WTC11 (cell line): ENCODE measurements at regions not wholly inside any gene's neighbourhood (a gene's known extent, or its start where the extent isn't known, plus 50 kb on each side); places are given as distances from the start of the nearest gene placed in this dataset.

ENCODE experiments used
- ATAC-seq: fragments of 200-7000 bp; cut with Tn5 transposase; 2 replicates; pipeline ENCODE4 v1.10.0; 2021; ENCODE audit warnings: mild to moderate bottlenecking, moderate library complexity
- CTCF ChIA-PET: fragments of 300-600 bp; sonication (Branson Sonifier 250); formaldehyde crosslinking; loops from one replicate; lab custom pipeline; 2021; ENCODE audit warnings: antibody characterized with exemption; lab: Charles Lee
- POLR2A ChIA-PET: fragments of 350-600 bp; sonication (Branson Sonifier 250); formaldehyde crosslinking; loops from one replicate; lab custom pipeline; 2021; ENCODE audit warnings: antibody characterized with exemption; lab: Charles Lee
- DNase-seq: peaks from one replicate; pipeline ENCODE4 v3.0.0; 2021; ENCODE audit warnings: low spot score
- H3K27ac Mint-ChIP-seq: 2 replicates; pipeline ENCODE4 v1.8.0; 2021; ENCODE audit warnings: mixed read lengths
- H3K27me3 Mint-ChIP-seq: 2 replicates; pipeline ENCODE4 v1.8.0; 2021; ENCODE audit warnings: low read depth, mild to moderate bottlenecking, moderate library complexity, mixed read lengths
- H3K36me3 Mint-ChIP-seq: 2 replicates; pipeline ENCODE4 v1.8.0; 2021; ENCODE audit warnings: mixed read lengths
- H3K4me1 Mint-ChIP-seq: 2 replicates; pipeline ENCODE4 v1.8.0; 2022; ENCODE audit warnings: mixed read lengths
- H3K4me3 Mint-ChIP-seq: 2 replicates; pipeline ENCODE4 v1.8.0; 2021; ENCODE audit warnings: mild to moderate bottlenecking, moderate library complexity, mixed read lengths
- H3K9me3 Mint-ChIP-seq: 2 replicates; pipeline ENCODE4 v1.8.0; 2021; ENCODE audit warnings: mixed read lengths
- CBFB ChIP-seq: sonication (generic); formaldehyde crosslinking; IDR thresholded peaks from 2 replicates; pipeline ENCODE4 v1.8.1; 2022; ENCODE audit warnings: mild to moderate bottlenecking, low read depth, missing genetic modification reagents
- CREM ChIP-seq: sonication (generic); formaldehyde crosslinking; IDR thresholded peaks from 2 replicates; pipeline ENCODE4 v1.8.1; 2022; ENCODE audit warnings: mild to moderate bottlenecking, missing genetic modification reagents, moderate library complexity
- EMX1 ChIP-seq: fragments of 250-450 bp; sonication (Bioruptor Pico); IDR thresholded peaks from 2 replicates; pipeline ENCODE4 v1.8.0; 2021; ENCODE audit warnings: mild to moderate bottlenecking
- ESRRA ChIP-seq: sonication (generic); formaldehyde crosslinking; IDR thresholded peaks from 2 replicates; pipeline ENCODE4 v1.8.1; 2022; ENCODE audit warnings: mild to moderate bottlenecking, missing genetic modification reagents, borderline replicate concordance
- MYBL2 ChIP-seq: sonication (generic); formaldehyde crosslinking; IDR thresholded peaks from 2 replicates; pipeline ENCODE4 v1.8.1; 2023; ENCODE audit warnings: mild to moderate bottlenecking, moderate library complexity, missing genetic modification reagents
- PRRX2 ChIP-seq: fragments of 250-450 bp; sonication (Bioruptor Pico); IDR thresholded peaks from 2 replicates; pipeline ENCODE4 v1.8.0; 2021; ENCODE audit warnings: mild to moderate bottlenecking
- RORB ChIP-seq: fragments of 250-450 bp; sonication (Bioruptor Pico); IDR thresholded peaks from 2 replicates; pipeline ENCODE4 v1.9.0; 2021; ENCODE audit warnings: mild to moderate bottlenecking
- SMAD3 ChIP-seq: sonication (generic); formaldehyde crosslinking; IDR thresholded peaks from 2 replicates; pipeline ENCODE4 v1.8.0; 2022; ENCODE audit warnings: missing genetic modification reagents, mild to moderate bottlenecking, borderline replicate concordance
- TEAD1 ChIP-seq: sonication (generic); formaldehyde crosslinking; IDR thresholded peaks from 2 replicates; pipeline ENCODE4 v1.8.0; 2022; ENCODE audit warnings: mild to moderate bottlenecking, missing genetic modification reagents
- ZNF138 ChIP-seq: sonication (generic); formaldehyde crosslinking; conservative IDR thresholded peaks from 2 replicates; pipeline ENCODE4 v1.8.1; 2022; ENCODE audit warnings: mild to moderate bottlenecking, moderate library complexity, missing genetic modification reagents
- ZNF219 ChIP-seq: sonication (generic); formaldehyde crosslinking; IDR thresholded peaks from 2 replicates; pipeline ENCODE4 v1.8.0; 2023; ENCODE audit warnings: missing genetic modification reagents, mild to moderate bottlenecking, borderline replicate concordance
- ZNF232 ChIP-seq: sonication (generic); formaldehyde crosslinking; IDR thresholded peaks from 2 replicates; pipeline ENCODE4 v1.8.0; 2022; ENCODE audit warnings: mild to moderate bottlenecking, missing genetic modification reagents
- ZNF396 ChIP-seq: fragments of 250-450 bp; sonication (Bioruptor Pico); IDR thresholded peaks from 2 replicates; pipeline ENCODE4 v1.8.0; 2021; ENCODE audit warnings: mild to moderate bottlenecking, moderate library complexity, borderline replicate concordance
- ZNF416 ChIP-seq: fragments of 250-450 bp; sonication (Bioruptor Pico); IDR thresholded peaks from 2 replicates; pipeline ENCODE4 v1.9.0; 2021; ENCODE audit warnings: mild to moderate bottlenecking, inconsistent platforms
- ZNF671 ChIP-seq: fragments of 250-450 bp; sonication (Bioruptor Pico); IDR thresholded peaks from 2 replicates; pipeline ENCODE4 v1.8.0; 2021; ENCODE audit warnings: mild to moderate bottlenecking
- TF ChIP-seq, protein P1 (sequence below): sonication (generic); formaldehyde crosslinking; IDR thresholded peaks from 2 replicates; pipeline ENCODE4 v1.8.0; 2023; ENCODE audit warnings: mild to moderate bottlenecking, missing genetic modification reagents
- TF ChIP-seq, protein P2 (sequence below): sonication (generic); formaldehyde crosslinking; IDR thresholded peaks from 2 replicates; pipeline ENCODE4 v1.8.1; 2022; ENCODE audit warnings: mild to moderate bottlenecking, missing genetic modification reagents, moderate library complexity, borderline replicate concordance
- TF ChIP-seq, protein P3 (sequence below): sonication (generic); formaldehyde crosslinking; IDR thresholded peaks from 2 replicates; pipeline ENCODE4 v1.8.1; 2023; ENCODE audit warnings: mild to moderate bottlenecking, moderate library complexity, missing genetic modification reagents
- TF ChIP-seq, protein P4 (sequence below): sonication (generic); formaldehyde crosslinking; IDR thresholded peaks from 2 replicates; pipeline ENCODE4 v1.8.0; 2023; ENCODE audit warnings: missing genetic modification reagents
- TF ChIP-seq, protein P5 (sequence below): sonication (generic); formaldehyde crosslinking; IDR thresholded peaks from 2 replicates; pipeline ENCODE4 v1.8.1; 2022; ENCODE audit warnings: low read depth, mild to moderate bottlenecking, moderate library complexity, missing genetic modification reagents, borderline replicate concordance

DNA sequence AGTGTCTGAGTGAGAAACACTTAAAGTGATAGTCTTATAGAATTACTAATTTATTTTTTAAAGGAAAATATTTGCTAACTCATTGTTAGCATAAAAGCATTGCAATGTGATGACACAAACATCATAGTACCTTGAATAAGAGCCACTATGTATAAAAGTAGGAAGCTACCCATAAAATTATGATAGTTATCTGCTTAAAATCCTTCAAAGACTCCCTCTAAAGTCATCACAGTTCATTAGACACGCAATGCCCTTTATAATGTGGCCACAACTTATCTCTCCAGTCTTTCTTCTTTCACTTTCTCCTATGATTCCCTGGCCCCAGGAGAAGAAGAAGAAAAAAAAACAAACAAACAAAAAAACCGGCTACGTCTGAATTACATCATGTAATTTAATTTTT is 1144.0 kb upstream of the NUDT12 start (continued):
- TF ChIP-seq, protein P1, sequence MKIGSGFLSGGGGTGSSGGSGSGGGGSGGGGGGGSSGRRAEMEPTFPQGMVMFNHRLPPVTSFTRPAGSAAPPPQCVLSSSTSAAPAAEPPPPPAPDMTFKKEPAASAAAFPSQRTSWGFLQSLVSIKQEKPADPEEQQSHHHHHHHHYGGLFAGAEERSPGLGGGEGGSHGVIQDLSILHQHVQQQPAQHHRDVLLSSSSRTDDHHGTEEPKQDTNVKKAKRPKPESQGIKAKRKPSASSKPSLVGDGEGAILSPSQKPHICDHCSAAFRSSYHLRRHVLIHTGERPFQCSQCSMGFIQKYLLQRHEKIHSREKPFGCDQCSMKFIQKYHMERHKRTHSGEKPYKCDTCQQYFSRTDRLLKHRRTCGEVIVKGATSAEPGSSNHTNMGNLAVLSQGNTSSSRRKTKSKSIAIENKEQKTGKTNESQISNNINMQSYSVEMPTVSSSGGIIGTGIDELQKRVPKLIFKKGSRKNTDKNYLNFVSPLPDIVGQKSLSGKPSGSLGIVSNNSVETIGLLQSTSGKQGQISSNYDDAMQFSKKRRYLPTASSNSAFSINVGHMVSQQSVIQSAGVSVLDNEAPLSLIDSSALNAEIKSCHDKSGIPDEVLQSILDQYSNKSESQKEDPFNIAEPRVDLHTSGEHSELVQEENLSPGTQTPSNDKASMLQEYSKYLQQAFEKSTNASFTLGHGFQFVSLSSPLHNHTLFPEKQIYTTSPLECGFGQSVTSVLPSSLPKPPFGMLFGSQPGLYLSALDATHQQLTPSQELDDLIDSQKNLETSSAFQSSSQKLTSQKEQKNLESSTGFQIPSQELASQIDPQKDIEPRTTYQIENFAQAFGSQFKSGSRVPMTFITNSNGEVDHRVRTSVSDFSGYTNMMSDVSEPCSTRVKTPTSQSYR = no peak
- TF ChIP-seq CREM (CRISPR knock-in tag) (no peak), ZNF396 (CRISPR knock-in tag) (no peak)
- TF ChIP-seq, protein P2, sequence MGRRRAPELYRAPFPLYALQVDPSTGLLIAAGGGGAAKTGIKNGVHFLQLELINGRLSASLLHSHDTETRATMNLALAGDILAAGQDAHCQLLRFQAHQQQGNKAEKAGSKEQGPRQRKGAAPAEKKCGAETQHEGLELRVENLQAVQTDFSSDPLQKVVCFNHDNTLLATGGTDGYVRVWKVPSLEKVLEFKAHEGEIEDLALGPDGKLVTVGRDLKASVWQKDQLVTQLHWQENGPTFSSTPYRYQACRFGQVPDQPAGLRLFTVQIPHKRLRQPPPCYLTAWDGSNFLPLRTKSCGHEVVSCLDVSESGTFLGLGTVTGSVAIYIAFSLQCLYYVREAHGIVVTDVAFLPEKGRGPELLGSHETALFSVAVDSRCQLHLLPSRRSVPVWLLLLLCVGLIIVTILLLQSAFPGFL = no peak

DNA sequence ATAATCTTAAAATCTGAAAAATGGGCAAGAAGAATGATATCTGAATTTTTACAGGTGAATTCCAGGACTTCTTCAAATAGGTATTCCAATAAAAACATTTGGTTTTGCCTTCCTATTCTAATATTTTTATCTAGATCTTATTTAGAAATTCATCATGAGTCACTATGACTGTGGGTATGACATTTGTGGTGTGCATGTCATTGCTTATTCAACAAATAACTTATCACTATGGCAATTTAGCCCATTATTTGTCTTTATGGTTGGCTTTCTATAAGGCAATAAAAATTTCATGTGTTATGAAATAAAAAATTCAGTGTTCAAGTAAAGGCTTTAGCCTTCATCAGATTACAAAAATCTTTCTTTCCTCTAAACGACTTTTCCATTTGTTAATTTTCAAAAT is 1139.6 kb upstream of the NUDT12 start:
- Mint-ChIP-seq H3K4me1 (peaks cover 10% of the 10 kb centered on the region), H3K9me3 (peaks cover 21% of the 10 kb centered on the region), H3K27me3 (no peaks in the 10 kb centered on the region), H3K36me3 (peaks cover 17% of the 10 kb centered on the region), H3K27ac (no peak overlapping the region), H3K4me3 (no peak overlapping the region)
- CTCF ChIA-PET = no interaction called here
- TF ChIP-seq, protein P1 = no peak
- no peak for TF ChIP-seq MYBL2 (CRISPR knock-in tag)
- no peak for TF ChIP-seq ESRRA
- no peak for TF ChIP-seq ZNF138 (CRISPR knock-in tag)
- no peak for TF ChIP-seq ZNF219 (CRISPR knock-in tag)
- TF ChIP-seq, protein P3, sequence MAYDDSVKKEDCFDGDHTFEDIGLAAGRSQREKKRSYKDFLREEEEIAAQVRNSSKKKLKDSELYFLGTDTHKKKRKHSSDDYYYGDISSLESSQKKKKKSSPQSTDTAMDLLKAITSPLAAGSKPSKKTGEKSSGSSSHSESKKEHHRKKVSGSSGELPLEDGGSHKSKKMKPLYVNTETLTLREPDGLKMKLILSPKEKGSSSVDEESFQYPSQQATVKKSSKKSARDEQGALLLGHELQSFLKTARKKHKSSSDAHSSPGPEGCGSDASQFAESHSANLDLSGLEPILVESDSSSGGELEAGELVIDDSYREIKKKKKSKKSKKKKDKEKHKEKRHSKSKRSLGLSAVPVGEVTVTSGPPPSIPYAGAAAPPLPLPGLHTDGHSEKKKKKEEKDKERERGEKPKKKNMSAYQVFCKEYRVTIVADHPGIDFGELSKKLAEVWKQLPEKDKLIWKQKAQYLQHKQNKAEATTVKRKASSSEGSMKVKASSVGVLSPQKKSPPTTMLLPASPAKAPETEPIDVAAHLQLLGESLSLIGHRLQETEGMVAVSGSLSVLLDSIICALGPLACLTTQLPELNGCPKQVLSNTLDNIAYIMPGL (CRISPR knock-in tag) = no peak
- no peak for TF ChIP-seq PRRX2 (CRISPR knock-in tag)
- TF ChIP-seq, protein P4, sequence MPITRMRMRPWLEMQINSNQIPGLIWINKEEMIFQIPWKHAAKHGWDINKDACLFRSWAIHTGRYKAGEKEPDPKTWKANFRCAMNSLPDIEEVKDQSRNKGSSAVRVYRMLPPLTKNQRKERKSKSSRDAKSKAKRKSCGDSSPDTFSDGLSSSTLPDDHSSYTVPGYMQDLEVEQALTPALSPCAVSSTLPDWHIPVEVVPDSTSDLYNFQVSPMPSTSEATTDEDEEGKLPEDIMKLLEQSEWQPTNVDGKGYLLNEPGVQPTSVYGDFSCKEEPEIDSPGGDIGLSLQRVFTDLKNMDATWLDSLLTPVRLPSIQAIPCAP (CRISPR knock-in tag) = no peak
- DNase-seq (no peak), ATAC-seq (no peak)
- POLR2A ChIA-PET = no interaction called here

DNA sequence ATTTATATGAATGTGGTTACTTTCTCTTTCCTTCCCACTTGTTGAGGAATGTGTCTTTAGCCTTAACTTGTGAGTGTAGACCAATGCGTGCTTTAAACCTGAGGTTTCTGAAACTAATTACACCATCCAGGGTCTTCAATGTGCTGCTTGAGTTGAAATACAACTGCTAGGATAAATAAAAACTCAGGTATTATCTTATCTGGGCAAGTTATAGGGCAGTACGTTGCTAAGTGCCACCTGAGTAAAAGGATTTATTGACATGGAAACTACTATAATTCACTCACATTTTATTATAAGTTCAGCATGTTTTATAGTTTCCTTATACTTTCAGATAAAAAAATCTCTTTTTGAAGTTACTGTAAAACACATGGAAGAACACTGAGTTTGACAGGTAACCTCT is 1136.8 kb upstream of the NUDT12 start:
- TF ChIP-seq, protein P2 = no peak
- TF ChIP-seq ZNF416 (CRISPR knock-in tag) = no peak
- TF ChIP-seq, protein P4 (CRISPR knock-in tag) = no peak
- TF ChIP-seq TEAD1 (CRISPR knock-in tag) = no peak
- TF ChIP-seq CBFB (CRISPR knock-in tag) = no peak
- TF ChIP-seq ZNF232 (CRISPR knock-in tag) = no peak
- TF ChIP-seq ZNF671 (CRISPR knock-in tag) = no peak
- TF ChIP-seq, protein P5, sequence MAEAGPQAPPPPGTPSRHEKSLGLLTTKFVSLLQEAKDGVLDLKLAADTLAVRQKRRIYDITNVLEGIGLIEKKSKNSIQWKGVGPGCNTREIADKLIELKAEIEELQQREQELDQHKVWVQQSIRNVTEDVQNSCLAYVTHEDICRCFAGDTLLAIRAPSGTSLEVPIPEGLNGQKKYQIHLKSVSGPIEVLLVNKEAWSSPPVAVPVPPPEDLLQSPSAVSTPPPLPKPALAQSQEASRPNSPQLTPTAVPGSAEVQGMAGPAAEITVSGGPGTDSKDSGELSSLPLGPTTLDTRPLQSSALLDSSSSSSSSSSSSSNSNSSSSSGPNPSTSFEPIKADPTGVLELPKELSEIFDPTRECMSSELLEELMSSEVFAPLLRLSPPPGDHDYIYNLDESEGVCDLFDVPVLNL (CRISPR knock-in tag) = no peak
- TF ChIP-seq EMX1 (CRISPR knock-in tag) = no peak
- no peak for TF ChIP-seq RORB (CRISPR knock-in tag)
- no peak for TF ChIP-seq SMAD3
- Mint-ChIP-seq H3K36me3 (peaks cover 17% of the 10 kb centered on the region), H3K4me3 (no peak overlapping the region), H3K27ac (no peak overlapping the region), H3K9me3 (peaks cover 27% of the 10 kb centered on the region), H3K4me1 (no peaks in the 10 kb centered on the region), H3K27me3 (no peaks in the 10 kb centered on the region)
- DNase-seq (no peak), ATAC-seq (no peak)
- CTCF ChIA-PET = no interaction called here
- POLR2A ChIA-PET = no interaction called here
